HS-27A (cell line): ENCODE measurements at regions not wholly inside any gene's neighbourhood (a gene's known extent, or its start where the extent isn't known, plus 50 kb on each side); places are given as distances from the start of the nearest gene placed in this dataset.
"Not testable (repeated sequence)": the region's sequence is repeated elsewhere in the genome, so short reads cannot be mapped to it uniquely, and the experiment has no call there.

Experiments
- DNase-seq: peaks from one replicate; pipeline ENCODE4 v3.0.0-alpha.2; 2012; ENCODE audit warnings: low read depth, missing footprints

DNA sequence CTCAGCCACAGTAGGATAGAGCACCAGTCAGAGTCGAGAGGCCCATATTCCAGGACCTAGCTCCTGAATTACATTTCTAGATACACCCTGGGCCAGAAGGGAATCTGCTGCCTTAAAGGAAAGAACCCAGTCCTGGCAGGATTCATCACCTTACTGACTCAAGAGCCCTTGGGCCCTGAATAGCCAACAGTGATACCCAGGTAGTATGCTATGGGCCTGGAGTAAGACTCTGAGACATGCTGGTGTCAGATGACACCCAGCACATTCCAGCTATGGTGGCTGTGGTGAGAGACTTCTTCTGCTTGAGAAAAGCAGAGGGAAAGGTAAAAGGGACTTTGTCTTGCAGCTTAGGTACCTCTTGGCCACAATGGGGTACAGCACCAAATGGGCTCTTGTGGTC is 192.5 kb downstream of the MSX2 start:
- DNase-seq = not testable (repeated sequence)

DNA sequence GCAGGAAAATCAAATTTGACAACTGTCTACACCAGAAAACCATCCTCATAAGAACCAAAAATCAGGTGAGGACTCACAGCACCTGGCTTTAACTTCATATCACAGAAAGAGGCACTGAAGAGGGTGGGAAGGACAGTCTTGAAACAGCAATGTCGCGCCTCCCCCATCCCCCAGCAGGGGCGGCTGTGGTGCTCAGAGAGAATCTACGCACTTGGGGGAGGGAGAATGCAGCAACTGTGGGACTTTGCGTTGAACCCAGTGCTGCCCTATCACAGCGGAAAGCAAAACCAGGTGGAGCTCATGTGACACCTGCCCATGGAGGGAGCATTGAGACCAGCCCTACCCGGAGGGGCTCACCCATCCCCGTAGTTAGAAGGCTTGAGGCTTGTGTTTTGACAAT is 191.8 kb downstream of the MSX2 start:
- no peak for DNase-seq

DNA sequence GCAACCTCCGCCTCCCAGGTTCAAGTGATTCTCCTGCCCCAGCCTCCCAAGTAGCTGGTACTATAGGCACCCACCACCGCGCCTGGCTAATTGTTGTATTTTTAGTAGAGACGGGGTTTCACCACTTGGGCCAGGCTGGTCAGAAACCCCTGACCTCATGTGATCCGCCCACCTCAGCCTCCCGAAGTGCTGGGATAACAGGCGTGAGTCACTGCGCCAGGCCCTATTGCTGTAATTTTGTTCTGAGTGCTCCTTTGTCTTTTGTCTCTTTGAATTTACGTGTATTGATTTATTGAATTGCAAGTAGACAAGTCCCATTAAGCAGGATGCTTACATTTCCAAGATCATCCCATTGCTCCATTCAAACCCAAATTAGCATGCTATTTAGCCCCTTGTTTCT is 186.7 kb downstream of the MSX2 start:
- no peak for DNase-seq

DNA sequence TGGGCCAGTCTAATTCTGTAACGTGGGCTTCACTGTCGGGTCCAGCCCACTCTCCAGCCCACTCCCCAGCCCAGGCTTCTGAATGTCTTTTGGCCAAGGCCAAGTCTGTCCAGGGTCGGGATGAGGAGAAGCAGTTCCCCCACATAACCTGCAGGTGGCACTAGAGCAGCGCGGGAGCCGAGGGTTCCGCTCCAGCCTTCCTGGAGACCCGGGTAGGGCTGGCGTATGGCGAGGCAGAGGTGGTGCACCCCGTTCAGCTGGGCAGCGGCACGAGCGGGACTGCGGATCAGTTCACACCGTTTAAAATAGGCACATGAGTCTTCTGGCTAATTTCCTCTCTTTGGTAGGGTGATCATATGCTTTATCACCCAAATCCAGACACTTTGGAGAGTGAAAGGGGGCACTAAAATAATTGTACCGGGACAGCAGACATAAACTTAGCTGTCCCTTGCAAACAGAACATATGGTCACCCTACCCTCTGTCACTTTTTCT is 185.9 kb downstream of the MSX2 start:
- DNase-seq = peak; percentile 7

DNA sequence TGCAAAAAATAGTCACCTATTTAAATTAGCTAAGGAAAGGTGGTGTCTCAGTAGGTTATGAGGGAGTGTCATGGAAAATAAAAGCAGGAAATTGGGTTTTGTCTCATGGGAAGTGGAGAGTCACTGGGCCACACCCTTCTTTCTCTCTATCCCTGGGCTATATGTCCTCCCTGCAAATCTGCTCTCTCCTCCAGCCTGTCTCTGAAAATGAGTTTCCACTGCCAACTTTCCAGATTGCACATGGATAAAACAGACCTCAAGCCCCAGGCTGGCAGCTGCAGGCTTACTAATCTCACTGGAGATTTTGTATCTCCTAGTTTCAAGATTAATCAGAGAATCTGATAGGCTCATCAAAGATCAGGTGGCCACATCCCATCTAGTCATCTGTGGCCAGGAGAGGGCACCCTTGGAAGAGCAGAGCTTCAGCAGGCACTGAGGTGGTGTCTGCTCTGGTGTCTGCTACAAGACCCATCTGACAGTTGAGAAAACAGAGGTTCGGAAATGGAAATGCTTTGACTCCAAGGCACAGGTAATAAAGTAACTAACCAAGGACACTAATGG is 178.9 kb downstream of the MSX2 start:
- DNase-seq = no peak

DNA sequence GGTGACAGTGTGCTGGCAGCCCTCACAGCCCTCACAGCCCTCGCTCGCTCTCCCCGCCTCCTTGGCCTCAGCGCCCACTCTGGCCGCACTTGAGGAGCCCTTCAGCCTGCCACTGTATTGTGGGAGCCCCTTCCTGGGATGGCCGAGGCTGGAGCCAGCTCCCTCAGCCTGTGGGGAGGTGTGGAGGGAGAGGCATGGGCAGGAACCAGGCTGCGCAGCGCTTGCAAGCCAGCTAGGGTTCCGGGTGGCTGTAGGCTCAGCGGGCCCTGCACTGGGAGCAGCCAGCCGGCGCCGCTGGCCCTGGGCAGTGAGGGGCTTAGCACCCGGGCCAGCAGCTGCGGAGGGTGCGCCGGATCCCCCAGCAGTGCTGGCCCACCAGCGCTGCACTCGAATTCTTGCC is 177.0 kb downstream of the MSX2 start:
- DNase-seq = no peak

DNA sequence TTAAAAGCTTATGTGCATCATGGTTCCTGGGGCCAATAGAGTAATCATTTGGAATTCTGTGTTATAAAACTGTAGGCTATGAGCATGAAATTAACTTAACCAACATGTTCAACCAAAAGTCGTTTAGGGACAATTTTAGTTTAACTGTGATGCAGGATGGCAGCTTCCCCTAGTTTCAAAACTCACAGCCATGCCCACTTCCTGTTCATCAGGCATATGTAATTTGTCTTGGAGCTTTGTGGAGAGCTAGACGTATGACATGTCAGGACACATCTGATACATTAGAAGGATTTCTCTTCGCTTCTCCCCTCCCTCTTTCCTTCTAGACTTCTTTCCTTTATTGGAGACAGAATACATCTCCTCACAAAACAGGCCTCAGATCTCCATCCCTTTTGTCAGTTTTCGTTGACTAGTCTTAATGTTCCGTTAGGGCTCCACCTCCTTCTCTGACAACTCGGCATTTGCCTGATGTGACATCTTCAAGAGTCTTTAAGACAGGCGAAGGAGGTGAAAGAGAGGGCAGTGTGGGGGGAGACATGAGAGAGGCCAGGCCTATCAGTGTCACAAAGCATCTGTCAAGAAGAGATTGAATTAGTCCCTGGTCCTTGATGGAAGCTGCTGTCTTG is 176.0 kb downstream of the MSX2 start:
- DNase-seq = no peak

DNA sequence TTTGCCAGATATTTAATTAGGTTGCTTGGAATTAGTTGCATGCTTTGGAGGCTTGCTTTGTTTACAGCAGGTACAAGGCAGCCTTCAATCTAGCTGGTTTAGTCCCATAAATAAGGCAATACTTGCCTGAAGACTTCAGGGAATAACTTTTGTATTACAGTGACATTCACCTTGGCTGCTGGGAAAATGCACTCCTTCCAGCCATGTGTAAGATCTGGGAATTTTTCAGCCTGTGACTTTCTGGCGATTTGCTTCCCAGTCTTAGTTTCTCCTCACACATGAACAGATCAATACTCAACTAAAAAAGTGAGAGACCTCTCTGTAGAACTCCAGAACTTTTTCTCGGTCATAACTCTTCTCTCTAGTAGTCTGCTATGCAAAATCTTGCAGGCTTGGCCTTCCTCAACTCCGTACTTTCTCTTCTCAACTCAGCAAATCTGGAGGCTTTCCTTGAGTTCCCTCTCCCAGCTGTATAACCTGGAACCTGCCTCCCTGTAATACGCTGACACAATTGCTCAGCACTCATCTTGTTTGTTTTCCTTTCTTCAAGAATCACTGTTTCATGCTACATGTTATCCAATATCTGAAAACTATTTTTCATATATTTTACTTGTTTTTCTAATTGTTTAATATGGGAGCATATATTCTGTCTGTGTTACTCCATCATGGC is 173.0 kb downstream of the MSX2 start:
- DNase-seq = no peak

DNA sequence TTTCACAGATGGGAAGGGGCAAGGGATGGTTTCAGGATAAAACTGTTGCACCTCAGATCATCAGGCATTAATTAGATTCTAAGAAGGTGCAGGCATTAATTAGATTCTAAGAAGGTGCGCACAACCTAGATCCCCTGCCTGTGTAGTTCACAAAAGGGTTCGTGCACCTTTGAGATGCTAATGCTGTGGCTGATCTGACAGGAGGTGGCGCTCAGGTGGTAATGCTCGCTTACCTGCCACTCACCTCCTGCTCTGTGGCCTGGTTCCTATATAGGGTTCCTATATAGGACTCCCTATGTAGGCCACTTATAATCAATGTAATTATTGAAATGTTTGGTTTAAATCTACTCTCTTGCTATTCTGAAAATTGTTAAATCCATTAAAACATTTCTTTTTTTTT is 171.0 kb downstream of the MSX2 start:
- no peak for DNase-seq

DNA sequence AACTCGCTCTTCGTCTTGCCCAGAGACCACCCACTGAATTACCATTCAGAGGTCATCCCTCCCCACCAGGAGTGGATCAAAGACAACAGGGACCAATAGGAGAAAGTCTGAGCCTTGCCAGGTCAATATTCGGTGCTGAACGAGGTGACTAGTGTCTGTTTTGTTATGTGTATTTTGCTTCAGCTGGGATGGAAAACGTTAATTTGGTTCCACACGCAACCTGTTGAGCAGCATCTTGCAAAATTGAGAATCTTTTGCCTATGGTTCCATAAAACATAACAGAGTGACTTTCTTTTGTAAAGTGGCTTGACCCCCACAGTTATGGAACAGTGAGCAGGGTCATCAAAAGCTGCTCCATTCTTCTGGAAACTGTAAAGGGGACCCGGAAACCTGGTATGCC is 168.4 kb downstream of the MSX2 start:
- no peak for DNase-seq

DNA sequence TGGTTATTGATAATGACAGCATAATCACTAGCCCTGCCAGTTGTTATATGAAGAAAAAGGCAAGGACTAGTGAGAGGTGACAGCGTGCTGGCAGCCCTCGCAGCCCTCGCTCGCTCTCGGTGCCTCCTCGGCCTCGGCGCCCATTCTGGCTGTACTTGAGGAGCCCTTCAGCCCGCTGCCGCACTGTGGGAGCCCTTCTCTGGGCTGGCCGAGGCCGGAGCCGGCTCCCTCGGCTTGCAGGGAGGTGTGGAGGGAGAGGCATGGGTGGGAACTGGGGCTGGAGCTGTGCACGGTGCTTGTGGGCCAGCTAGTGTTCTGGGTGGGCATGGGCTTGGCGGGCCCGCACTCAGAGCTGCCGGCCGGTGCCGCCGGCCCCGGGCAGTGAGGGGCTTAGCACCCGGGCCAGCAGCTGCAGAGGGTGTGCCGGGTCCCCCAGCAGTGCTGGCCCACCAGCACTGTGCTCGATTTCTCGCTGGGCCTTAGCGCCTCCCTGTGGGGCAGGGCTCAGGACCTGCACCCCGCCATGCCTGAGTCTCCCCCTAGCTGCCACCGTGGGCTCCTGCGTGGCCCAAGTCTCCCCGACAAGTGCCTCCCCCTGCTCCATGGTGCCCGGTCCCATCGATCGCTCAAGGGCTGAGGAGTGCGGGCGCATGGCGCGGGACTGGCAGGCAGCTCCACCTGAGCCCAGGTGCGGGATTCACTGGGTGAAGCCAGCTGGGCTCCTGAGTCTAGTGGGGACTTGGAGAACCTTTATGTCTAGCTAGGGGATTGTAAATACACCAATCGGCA is 156.2 kb downstream of the MSX2 start:
- DNase-seq = not testable (repeated sequence)

DNA sequence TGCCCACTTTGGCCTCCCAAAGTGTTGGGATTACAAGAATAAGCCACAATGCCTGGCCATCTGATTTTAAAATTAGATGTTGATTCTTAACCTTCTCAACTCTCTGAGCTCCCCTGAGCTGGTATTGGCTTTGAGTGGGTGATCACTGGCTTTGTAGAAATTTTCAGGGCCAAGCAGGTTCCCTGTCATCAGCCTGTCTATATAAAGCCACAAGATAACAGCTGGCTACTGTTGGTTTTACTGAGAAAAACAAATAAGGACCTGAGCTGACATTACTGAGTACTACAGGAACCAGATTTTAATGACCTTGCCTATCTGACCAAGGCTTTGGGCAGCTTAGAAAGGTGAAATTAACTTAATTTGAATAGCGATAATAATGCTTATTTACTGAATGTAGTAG is 153.6 kb downstream of the MSX2 start:
- DNase-seq = no peak

DNA sequence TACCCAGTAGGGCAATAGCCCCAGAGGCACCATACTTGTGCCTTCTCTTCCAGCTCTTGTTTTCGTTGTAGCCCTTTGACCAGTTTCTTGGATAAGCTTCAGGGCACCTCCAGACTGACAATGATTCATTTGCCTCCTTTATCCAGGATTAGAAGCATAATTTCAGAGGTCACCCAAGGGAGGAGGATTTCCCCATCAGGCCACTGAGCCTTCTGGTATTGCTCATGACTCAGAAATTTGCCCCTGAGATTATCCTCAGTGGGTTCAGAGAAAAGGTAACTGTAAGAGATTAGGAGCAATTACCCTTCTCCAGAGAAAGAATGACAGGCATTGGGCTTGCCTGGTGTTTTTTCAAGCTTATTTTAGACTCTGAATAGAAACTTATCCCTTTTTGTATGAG is 147.9 kb downstream of the MSX2 start:
- DNase-seq = no peak

DNA sequence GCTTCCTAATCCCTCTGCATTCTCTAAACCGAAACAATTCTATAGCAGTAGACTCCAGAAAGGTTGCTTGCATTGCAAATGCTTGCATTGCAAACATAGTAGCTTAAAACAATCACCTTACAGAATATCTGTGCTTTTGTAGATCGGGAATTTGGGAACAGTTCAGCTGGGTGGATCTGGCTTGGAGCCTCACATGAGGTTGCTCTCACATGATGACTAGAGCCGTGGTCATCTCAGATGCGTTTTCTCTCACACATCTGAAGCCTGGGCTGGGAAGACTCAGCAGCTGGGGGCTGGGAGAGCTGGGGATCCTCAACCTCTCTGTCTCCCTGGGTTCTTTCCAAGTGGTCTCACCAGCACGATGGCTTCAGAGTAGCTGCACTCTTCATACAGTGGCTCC is 127.8 kb downstream of the MSX2 start:
- no peak for DNase-seq

DNA sequence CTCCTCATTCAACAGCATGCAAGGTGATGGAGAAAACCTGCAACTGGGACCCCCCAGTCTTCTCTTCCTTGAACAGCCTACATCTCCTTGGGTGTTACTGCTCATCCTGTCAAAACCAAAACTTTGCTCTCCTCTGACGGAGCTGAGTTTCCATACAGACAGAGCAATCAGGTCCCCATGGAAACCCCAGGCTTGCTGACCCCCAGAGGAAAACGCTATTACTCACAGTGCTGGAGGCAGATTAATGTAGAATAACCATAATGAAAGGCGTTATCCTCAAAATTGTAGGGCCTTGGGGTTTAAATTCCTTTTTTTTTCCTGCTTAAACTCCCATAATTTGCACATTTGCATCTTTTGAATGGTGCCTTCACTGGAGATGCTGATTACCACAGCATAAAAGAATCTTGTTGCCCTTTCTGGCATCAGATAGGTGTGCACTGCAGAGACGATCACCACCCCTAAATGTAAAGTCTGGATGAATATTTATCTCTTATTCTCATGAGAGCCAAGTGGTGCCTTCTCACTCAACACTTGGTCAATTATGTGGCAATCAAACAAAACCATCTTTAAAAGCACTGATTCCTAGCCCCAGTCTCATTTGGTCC is 126.3 kb downstream of the MSX2 start:
- DNase-seq = no peak

DNA sequence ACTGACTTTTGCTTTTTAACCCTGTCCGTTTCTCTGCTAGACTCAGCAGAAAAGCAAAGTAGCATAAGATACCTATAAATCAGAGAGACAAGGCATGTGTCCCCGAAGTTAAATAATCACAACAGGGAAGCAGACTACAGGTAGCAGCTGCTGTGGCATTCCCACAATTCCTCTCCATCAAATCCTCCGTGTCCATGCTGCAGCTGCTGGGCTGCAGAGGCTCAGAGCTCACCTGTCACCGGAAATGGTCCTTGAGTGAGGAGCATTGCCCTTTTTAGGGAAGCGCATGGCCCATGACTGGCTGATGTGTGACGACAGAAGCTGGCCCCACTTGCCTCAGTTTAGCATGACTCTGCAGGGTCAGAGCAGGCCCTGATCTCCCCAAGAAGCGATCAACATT is 125.0 kb downstream of the MSX2 start:
- DNase-seq = no peak

DNA sequence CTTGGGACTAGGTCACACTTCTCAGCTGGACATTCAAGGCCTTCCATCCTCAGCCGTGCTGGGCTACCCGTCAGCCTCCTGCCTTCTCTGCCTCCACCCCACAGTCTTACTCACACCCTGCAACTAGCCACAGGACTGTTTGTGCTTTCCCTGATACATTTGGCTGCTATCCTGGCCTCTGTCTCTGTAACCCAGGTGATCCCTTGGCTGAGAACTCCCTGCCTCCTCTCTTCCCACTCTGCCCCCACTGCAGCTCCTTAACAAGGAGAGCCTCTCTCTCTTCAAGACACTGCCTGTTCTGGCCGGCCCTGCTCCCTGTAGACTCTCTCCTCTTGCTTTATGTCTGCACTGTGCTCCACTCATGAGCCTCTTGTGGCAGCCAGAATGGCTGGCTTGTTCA is 120.6 kb downstream of the MSX2 start:
- DNase-seq = no peak

DNA sequence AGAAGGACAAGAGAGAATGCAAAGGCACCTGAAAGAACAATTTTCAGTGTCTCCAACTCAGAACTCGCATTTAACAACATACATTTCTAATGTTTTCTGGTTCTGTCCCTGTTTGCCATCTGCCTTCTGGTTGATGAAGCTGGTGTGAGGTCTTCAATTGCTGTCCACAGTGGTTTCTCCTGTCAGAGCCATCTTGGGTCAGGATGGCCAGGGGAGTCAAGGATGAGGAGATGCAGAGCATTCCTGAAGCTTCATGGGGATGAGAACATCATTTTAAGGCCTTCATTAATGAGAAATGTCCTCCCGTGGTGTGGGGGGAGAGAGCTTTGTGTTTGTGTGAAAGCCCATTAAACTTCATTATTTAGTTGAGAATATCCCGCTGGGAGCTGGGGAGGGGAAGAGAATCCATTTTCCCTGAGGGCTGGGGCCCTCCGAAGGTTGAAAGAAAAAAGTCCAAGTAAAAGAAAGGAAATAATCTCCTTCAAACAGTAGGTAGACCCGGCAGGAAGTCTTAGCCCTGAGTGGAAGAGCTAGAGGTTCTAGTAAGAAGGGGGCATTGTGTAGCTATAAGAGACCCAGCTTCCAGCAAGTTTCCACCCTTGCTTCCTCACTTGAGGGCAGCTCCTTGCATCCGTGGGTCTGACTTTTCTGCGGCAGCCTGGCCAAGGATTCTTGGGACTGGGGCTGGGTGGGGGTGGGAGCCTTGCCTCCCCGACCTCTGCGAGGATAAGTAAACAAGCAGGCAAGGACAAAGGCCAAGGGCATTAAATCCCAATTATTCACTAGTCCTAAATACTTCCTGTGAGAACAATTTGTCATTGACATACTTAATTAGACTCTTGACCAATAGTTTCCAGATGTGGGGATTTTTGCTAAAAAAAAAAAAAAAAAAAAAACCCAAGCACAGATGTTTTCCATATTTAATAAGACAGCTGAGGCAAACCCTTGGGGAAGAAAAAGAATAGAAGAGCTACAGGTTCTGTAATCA is 119.2 kb downstream of the MSX2 start:
- DNase-seq = no peak

DNA sequence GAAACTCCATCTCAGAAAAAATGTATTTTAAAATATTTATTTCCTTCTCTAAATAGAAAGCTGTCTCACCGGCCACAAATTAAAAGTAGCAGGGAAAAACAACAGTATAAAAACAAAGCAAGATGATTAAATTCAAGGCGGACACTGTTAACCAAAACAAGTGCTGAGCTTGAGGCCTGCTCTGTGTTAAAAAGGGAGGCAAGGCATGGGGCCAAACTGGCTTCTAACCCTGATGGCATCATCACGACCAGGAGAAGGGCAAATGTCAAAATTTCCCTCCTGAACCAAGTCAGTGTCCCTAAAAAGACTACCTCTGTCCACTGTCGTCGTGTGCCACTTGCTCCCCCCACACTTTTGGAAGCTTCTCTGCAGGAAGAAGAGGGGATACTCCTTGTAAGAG is 116.1 kb downstream of the MSX2 start:
- DNase-seq = no peak

DNA sequence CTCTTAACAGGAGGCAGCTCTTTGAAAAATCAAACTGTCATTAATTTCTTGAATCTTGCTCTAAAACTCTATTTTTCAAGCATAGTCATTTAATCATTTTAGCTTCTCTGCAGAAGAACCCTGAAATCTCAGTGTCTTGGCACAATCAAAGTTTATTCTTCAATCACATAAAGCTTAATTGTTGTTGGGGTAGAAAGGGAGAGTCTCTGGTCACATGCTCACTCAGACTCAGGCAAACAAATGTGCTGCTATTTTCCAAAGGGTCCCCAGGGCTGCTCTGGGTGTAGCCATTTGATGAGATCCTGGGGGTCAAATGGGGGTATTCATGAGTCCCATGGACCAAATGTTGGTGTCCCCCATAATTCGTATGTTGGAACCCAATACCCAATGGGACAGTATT is 114.8 kb downstream of the MSX2 start:
- DNase-seq = no peak
